T-helper 17 cell (primary cell): ENCODE measurements at regions not wholly inside any gene's neighbourhood (a gene's known extent, or its start where the extent isn't known, plus 50 kb on each side); places are given as distances from the start of the nearest gene placed in this dataset.
A peak's percentile ranks its signal among the peaks of the same experiment; 100 is the strongest.

Experiments
- ATAC-seq: fragments of 150-1000 bp; cut with Tn5 transposase; 2 replicates; pipeline ENCODE4 v1.10.0; 2021; ENCODE audit warnings: mild to moderate bottlenecking, moderate library complexity
- DNase-seq, 3 donors: peaks; one replicate each; pipeline versions ENCODE4 v3.0.0 to v3.0.0-alpha.2; 2020 to 2021
- H3K9me3 ChIP-seq: one replicate; pipeline ENCODE4 v1.7.0; 2013; ENCODE audit warnings: low read length, mild to moderate bottlenecking; ENCODE audit not compliant: control insufficient read depth, poor library complexity, severe bottlenecking
- H3K27ac Mint-ChIP-seq: one replicate; pipeline ENCODE4 v1.8.0; 2022; ENCODE audit warnings: mild to moderate bottlenecking, moderate library complexity, mixed read lengths
- H3K27me3 Mint-ChIP-seq: one replicate; pipeline ENCODE4 v1.8.0; 2022; ENCODE audit warnings: mixed read lengths
- H3K36me3 Mint-ChIP-seq: one replicate; pipeline ENCODE4 v1.8.0; 2022; ENCODE audit warnings: low read depth, mixed read lengths
- H3K4me1 Mint-ChIP-seq: one replicate; pipeline ENCODE4 v1.8.0; 2022; ENCODE audit warnings: mild to moderate bottlenecking, mixed read lengths
- H3K4me3 Mint-ChIP-seq: one replicate; pipeline ENCODE4 v1.8.0; 2022; ENCODE audit warnings: mild to moderate bottlenecking, moderate library complexity, mixed read lengths

- no peaks in the 10 kb centered on the region for H3K36me3 Mint-ChIP-seq
- peaks cover 20% of the 10 kb centered on the region for H3K4me1 Mint-ChIP-seq
- DNase-seq (no peak), ATAC-seq (no peak)
- no peaks in the 10 kb centered on the region for H3K9me3 ChIP-seq
- no peak overlapping the region for H3K4me3 Mint-ChIP-seq
- H3K27ac Mint-ChIP-seq, result no peak overlapping the region
- H3K27me3 Mint-ChIP-seq, result peaks cover 10% of the 10 kb centered on the region
Measured at GRCh38 chr9:129266536-129266935, 88.5 kb upstream of the IER5L start.

- ATAC-seq (no peak), DNase-seq (no peak)
- Mint-ChIP-seq H3K27me3 (peaks cover 10% of the 10 kb centered on the region), H3K36me3 (no peaks in the 10 kb centered on the region), H3K4me3 (no peak overlapping the region), H3K4me1 (peaks cover 18% of the 10 kb centered on the region), H3K27ac (no peak overlapping the region)
- no peaks in the 10 kb centered on the region for H3K9me3 ChIP-seq
Measured at GRCh38 chr9:129264388-129264787, 86.3 kb upstream of the IER5L start.

GRCh38 chr9:129263836-129264235 is 85.8 kb upstream of the IER5L start:
- DNase-seq, result no peak
- Mint-ChIP-seq H3K27me3 (peaks cover 10% of the 10 kb centered on the region), H3K4me1 (peaks cover 24% of the 10 kb centered on the region), H3K4me3 (no peak overlapping the region), H3K27ac (no peak overlapping the region), H3K36me3 (no peaks in the 10 kb centered on the region)
- no peak for ATAC-seq
- H3K9me3 ChIP-seq, result no peaks in the 10 kb centered on the region

- Mint-ChIP-seq H3K27me3 (peaks cover 10% of the 10 kb centered on the region), H3K4me1 (peaks cover 32% of the 10 kb centered on the region), H3K4me3 (peak overlapping the region; percentile 63), H3K27ac (no peak overlapping the region), H3K36me3 (no peaks in the 10 kb centered on the region)
- ATAC-seq (no peak), DNase-seq (no peak)
- H3K9me3 ChIP-seq, result no peaks in the 10 kb centered on the region
Measured at GRCh38 chr9:129262261-129262660, 84.2 kb upstream of the IER5L start.

GRCh38 chr9:129259375-129259774 is 81.3 kb upstream of the IER5L start:
- Mint-ChIP-seq H3K27me3 (peaks cover 10% of the 10 kb centered on the region), H3K36me3 (no peaks in the 10 kb centered on the region), H3K27ac (peak overlapping the region; percentile 8)

GRCh38 chr9:129258823-129259301 is 80.8 kb upstream of the IER5L start:
- peak overlapping the region; percentile 87 for H3K4me3 Mint-ChIP-seq
- peaks cover 30% of the 10 kb centered on the region for H3K4me1 Mint-ChIP-seq
- H3K27me3 Mint-ChIP-seq, result peaks cover 10% of the 10 kb centered on the region
- no peaks in the 10 kb centered on the region for H3K36me3 Mint-ChIP-seq
- DNase-seq, result no peak
- H3K27ac Mint-ChIP-seq, result peak overlapping the region; percentile 8
- peak; percentile 50 for ATAC-seq
- no peaks in the 10 kb centered on the region for H3K9me3 ChIP-seq

More at GRCh38 chr9:129259375-129259774, 81.3 kb upstream of the IER5L start:
- Mint-ChIP-seq H3K4me3 (peak overlapping the region; percentile 87), H3K4me1 (peaks cover 30% of the 10 kb centered on the region)
- H3K9me3 ChIP-seq, result no peaks in the 10 kb centered on the region
- ATAC-seq (no peak), DNase-seq (no peak)

GRCh38 chr9:129258124-129258822 is 80.2 kb upstream of the IER5L start:
- H3K4me1 Mint-ChIP-seq, result peaks cover 30% of the 10 kb centered on the region
- peaks cover 7% of the 10 kb centered on the region for H3K27me3 Mint-ChIP-seq
- H3K36me3 Mint-ChIP-seq, result no peaks in the 10 kb centered on the region
- ATAC-seq (peak; percentile 96), DNase-seq (peak; percentile 87 to 91 (median 87))
- H3K9me3 ChIP-seq, result no peaks in the 10 kb centered on the region
- H3K4me3 Mint-ChIP-seq, result peak overlapping the region; percentile 87
- peak overlapping the region; percentile 37 for H3K27ac Mint-ChIP-seq

GRCh38 chr9:129256959-129257713 is 79.1 kb upstream of the IER5L start:
- no peak for ATAC-seq
- Mint-ChIP-seq H3K36me3 (no peaks in the 10 kb centered on the region), H3K27ac (peak overlapping the region; percentile 37), H3K4me3 (no peak overlapping the region), H3K4me1 (peaks cover 30% of the 10 kb centered on the region), H3K27me3 (no peaks in the 10 kb centered on the region)
- no peaks in the 10 kb centered on the region for H3K9me3 ChIP-seq
- no peak for DNase-seq

- Mint-ChIP-seq H3K36me3 (peaks cover 3% of the 10 kb centered on the region), H3K4me3 (no peak overlapping the region), H3K27me3 (peaks cover 11% of the 10 kb centered on the region), H3K4me1 (peaks cover 21% of the 10 kb centered on the region), H3K27ac (no peak overlapping the region)
- H3K9me3 ChIP-seq, result no peaks in the 10 kb centered on the region
- no peak for ATAC-seq
- DNase-seq, result no peak
Measured at GRCh38 chr9:129254566-129255287, 76.7 kb upstream of the IER5L start.

- DNase-seq (no peak), ATAC-seq (no peak)
- H3K9me3 ChIP-seq, result no peaks in the 10 kb centered on the region
- Mint-ChIP-seq H3K36me3 (peaks cover 3% of the 10 kb centered on the region), H3K27ac (no peak overlapping the region), H3K4me3 (no peak overlapping the region), H3K4me1 (peaks cover 13% of the 10 kb centered on the region), H3K27me3 (peaks cover 15% of the 10 kb centered on the region)
Measured at GRCh38 chr9:129253803-129254381, 75.8 kb upstream of the IER5L start.

- DNase-seq, result no peak
- H3K27me3 Mint-ChIP-seq, result peaks cover 15% of the 10 kb centered on the region
- no peak for ATAC-seq
Measured at GRCh38 chr9:129252937-129253802, 75.1 kb upstream of the IER5L start.

GRCh38 chr9:129250786-129251185 is 72.7 kb upstream of the IER5L start:
- Mint-ChIP-seq H3K4me1 (peaks cover 2% of the 10 kb centered on the region), H3K36me3 (peaks cover 3% of the 10 kb centered on the region), H3K27me3 (peaks cover 21% of the 10 kb centered on the region), H3K27ac (no peak overlapping the region), H3K4me3 (no peak overlapping the region)
- DNase-seq (no peak), ATAC-seq (no peak)
- H3K9me3 ChIP-seq, result no peaks in the 10 kb centered on the region

More at GRCh38 chr9:129252937-129253802, 75.1 kb upstream of the IER5L start:
- H3K4me1 Mint-ChIP-seq, result peaks cover 9% of the 10 kb centered on the region
- H3K27ac Mint-ChIP-seq, result no peak overlapping the region
- peaks cover 3% of the 10 kb centered on the region for H3K36me3 Mint-ChIP-seq
- H3K4me3 Mint-ChIP-seq, result no peak overlapping the region
- H3K9me3 ChIP-seq, result no peaks in the 10 kb centered on the region
